Panc1 (cell line): ENCODE measurements at regions not wholly inside any gene's neighbourhood (a gene's known extent, or its start where the extent isn't known, plus 50 kb on each side); places are given as distances from the start of the nearest gene placed in this dataset.

Experiments used
- ATAC-seq: fragments of 200-7000 bp; cut with Tn5 transposase; 2 replicates; pipeline ENCODE4 v1.9.1; 2020; ENCODE audit warnings: mild to moderate bottlenecking, moderate library complexity
- BruUV-seq: library from RNA; stranded (reverse); fragments of 400-500 nt; replicated peaks from 2 replicates; lab custom pipeline; 2021; lab: Mats Ljungman, UMichigan
- CTCF ChIA-PET: fragments of 300-600 bp; sonication (Branson Sonifier 250); formaldehyde crosslinking; loops from one replicate; lab custom pipeline; 2022; ENCODE audit warnings: antibody characterized with exemption; lab: Charles Lee
- POLR2A ChIA-PET: fragments of 300-600 bp; sonication (Branson Sonifier 250); formaldehyde crosslinking; loops from one replicate; lab custom pipeline; 2022; ENCODE audit warnings: antibody characterized with exemption; lab: Charles Lee
- DNase-seq: peaks from one replicate; pipeline ENCODE4 v3.0.0-alpha.2; 2010; ENCODE audit warnings: low read depth, low spot score
- H3K27ac ChIP-seq: 2 replicates; pipeline ENCODE4 v1.5.1; 2011; ENCODE audit warnings: mild to moderate bottlenecking, low read length, inconsistent platforms
- H3K27me3 ChIP-seq: fragments of 200-500 bp; sonication (Bioruptor generic); 2 replicates; pipeline ENCODE4 v1.6.0; 2014; ENCODE audit warnings: low read length, inconsistent platforms; ENCODE audit not compliant: control insufficient read depth, insufficient read depth
- H3K36me3 ChIP-seq: fragments of 200-500 bp; sonication (Bioruptor generic); 2 replicates; pipeline ENCODE4 v1.5.1; 2014; ENCODE audit warnings: inconsistent platforms, mild to moderate bottlenecking, low read length, moderate library complexity; ENCODE audit not compliant: control insufficient read depth, insufficient read depth
- H3K4me1 ChIP-seq: 2 replicates; pipeline ENCODE4 v1.5.1; 2011; ENCODE audit warnings: inconsistent platforms, mild to moderate bottlenecking, low read length, moderate library complexity; ENCODE audit not compliant: control insufficient read depth, insufficient read depth
- H3K4me3 ChIP-seq, 2 experiments: 2 replicates each; pipeline ENCODE4 v1.5.1; 2011 to 2012; ENCODE audit warnings: low read depth in 2 of 2, low read length in 2 of 2, mild to moderate bottlenecking in 2 of 2, inconsistent platforms in 1 of 2, moderate library complexity in 1 of 2
- H3K9me3 ChIP-seq: fragments of 200-500 bp; sonication (Bioruptor generic); 2 replicates; pipeline ENCODE4 v1.5.1; 2014; ENCODE audit warnings: low read depth, mild to moderate bottlenecking, inconsistent platforms, low read length, moderate library complexity; ENCODE audit not compliant: control insufficient read depth, insufficient read depth
- POLR2AphosphoS5 ChIP-seq: IDR thresholded peaks from 2 replicates; pipeline ENCODE4 v1.6.1; 2012; ENCODE audit warnings: mild to moderate bottlenecking, low read depth, low read length, moderate library complexity
- SIN3A ChIP-seq: IDR thresholded peaks from 2 replicates; pipeline ENCODE4 v1.6.1; 2012; ENCODE audit warnings: low read depth, mild to moderate bottlenecking, low read length, moderate library complexity, borderline replicate concordance; ENCODE audit not compliant: insufficient read depth
- TCF7L2 ChIP-seq: IDR thresholded peaks from 2 replicates; pipeline ENCODE4 v1.6.1; 2011; ENCODE audit warnings: mild to moderate bottlenecking, low read depth, low read length, inconsistent platforms
- in situ Hi-C: cut with HindIII; loops from 2 replicates; pipeline ENCODE4 v1.10.0; 2016; ENCODE audit warnings: low sequenced_read_pairs, low pct_unique_long_range_greater_than_20kb
- intact Hi-C: fragments of 100-400 bp; cut with micrococcal nuclease; formaldehyde crosslinking; loops from one replicate; pipeline ENCODE4 v1.10.0; 2022; ENCODE audit not compliant: unreplicated experiment
- TF ChIP-seq, protein P1 (sequence below), 2 experiments: IDR thresholded peaks; 2 replicates each; pipeline ENCODE4 v1.6.1; 2011 to 2012; ENCODE audit warnings: low read depth in 2 of 2, control low read depth in 1 of 2, low read length in 1 of 2, mild to moderate bottlenecking in 1 of 2, moderate library complexity in 1 of 2; ENCODE audit not compliant: insufficient read depth in 1 of 2
- TF ChIP-seq, protein P2 (sequence below): fragments of 450-650 bp; IDR thresholded peaks from 2 replicates; pipeline ENCODE4 v1.5.1; 2017; ENCODE audit warnings: mild to moderate bottlenecking

- intact Hi-C loops = no loop called here
- in situ Hi-C loops = no loop called here
- Histone ChIP-seq H3K36me3 (no peaks in the 10 kb centered on the region), H3K4me1 (no peaks in the 10 kb centered on the region), H3K4me3 (no peak overlapping the region), H3K27ac (no peak overlapping the region), H3K27me3 (no peaks in the 10 kb centered on the region), H3K9me3 (no peaks in the 10 kb centered on the region)
- BruUV-seq = no TSS peak
- no peak for DNase-seq
- ATAC-seq = no peak
- ChIA-PET CTCF (no interaction called here), POLR2A (no interaction called here)
- TF ChIP-seq POLR2AphosphoS5 (no peak), SIN3A (no peak), TCF7L2 (no peak)
- TF ChIP-seq, protein P1, sequence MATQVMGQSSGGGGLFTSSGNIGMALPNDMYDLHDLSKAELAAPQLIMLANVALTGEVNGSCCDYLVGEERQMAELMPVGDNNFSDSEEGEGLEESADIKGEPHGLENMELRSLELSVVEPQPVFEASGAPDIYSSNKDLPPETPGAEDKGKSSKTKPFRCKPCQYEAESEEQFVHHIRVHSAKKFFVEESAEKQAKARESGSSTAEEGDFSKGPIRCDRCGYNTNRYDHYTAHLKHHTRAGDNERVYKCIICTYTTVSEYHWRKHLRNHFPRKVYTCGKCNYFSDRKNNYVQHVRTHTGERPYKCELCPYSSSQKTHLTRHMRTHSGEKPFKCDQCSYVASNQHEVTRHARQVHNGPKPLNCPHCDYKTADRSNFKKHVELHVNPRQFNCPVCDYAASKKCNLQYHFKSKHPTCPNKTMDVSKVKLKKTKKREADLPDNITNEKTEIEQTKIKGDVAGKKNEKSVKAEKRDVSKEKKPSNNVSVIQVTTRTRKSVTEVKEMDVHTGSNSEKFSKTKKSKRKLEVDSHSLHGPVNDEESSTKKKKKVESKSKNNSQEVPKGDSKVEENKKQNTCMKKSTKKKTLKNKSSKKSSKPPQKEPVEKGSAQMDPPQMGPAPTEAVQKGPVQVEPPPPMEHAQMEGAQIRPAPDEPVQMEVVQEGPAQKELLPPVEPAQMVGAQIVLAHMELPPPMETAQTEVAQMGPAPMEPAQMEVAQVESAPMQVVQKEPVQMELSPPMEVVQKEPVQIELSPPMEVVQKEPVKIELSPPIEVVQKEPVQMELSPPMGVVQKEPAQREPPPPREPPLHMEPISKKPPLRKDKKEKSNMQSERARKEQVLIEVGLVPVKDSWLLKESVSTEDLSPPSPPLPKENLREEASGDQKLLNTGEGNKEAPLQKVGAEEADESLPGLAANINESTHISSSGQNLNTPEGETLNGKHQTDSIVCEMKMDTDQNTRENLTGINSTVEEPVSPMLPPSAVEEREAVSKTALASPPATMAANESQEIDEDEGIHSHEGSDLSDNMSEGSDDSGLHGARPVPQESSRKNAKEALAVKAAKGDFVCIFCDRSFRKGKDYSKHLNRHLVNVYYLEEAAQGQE (IDR thresholded peaks at IDR 0.05; ENCODE audit: insufficient read depth in 1 of 2, low read depth in 2 of 2, low read length in 1 of 2) = no peak
- TF ChIP-seq, protein P2, sequence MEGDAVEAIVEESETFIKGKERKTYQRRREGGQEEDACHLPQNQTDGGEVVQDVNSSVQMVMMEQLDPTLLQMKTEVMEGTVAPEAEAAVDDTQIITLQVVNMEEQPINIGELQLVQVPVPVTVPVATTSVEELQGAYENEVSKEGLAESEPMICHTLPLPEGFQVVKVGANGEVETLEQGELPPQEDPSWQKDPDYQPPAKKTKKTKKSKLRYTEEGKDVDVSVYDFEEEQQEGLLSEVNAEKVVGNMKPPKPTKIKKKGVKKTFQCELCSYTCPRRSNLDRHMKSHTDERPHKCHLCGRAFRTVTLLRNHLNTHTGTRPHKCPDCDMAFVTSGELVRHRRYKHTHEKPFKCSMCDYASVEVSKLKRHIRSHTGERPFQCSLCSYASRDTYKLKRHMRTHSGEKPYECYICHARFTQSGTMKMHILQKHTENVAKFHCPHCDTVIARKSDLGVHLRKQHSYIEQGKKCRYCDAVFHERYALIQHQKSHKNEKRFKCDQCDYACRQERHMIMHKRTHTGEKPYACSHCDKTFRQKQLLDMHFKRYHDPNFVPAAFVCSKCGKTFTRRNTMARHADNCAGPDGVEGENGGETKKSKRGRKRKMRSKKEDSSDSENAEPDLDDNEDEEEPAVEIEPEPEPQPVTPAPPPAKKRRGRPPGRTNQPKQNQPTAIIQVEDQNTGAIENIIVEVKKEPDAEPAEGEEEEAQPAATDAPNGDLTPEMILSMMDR = no peak
Measured at GRCh38 chr5:8751971-8752370, 793.9 kb downstream of the SEMA5A start.

GRCh38 chr5:8752595-8752994, 793.3 kb downstream of the SEMA5A start:
- Histone ChIP-seq H3K4me3 (no peak overlapping the region), H3K9me3 (no peaks in the 10 kb centered on the region), H3K36me3 (no peaks in the 10 kb centered on the region), H3K27me3 (no peaks in the 10 kb centered on the region), H3K27ac (no peak overlapping the region), H3K4me1 (no peaks in the 10 kb centered on the region)
- DNase-seq = no peak
- CTCF ChIA-PET = no interaction called here
- in situ Hi-C loops (no loop called here), intact Hi-C loops (no loop called here)
- ATAC-seq = no peak
- TF ChIP-seq SIN3A (no peak), TCF7L2 (no peak), POLR2AphosphoS5 (no peak)
- TF ChIP-seq, protein P1 (IDR thresholded peaks at IDR 0.05; ENCODE audit: insufficient read depth in 1 of 2, low read depth in 2 of 2, low read length in 1 of 2) = no peak
- TF ChIP-seq, protein P2 = no peak
- POLR2A ChIA-PET = no interaction called here
- BruUV-seq = no TSS peak
